ENCODE measurements at regions not wholly inside any gene's neighbourhood (a gene's known extent, or its start where the extent isn't known, plus 50 kb on each side); places are given as distances from the start of the nearest gene placed in this dataset.

GRCh38 chrX:124940531-124940930 lies 379.1 kb upstream of the TEX13C start:
- no peak overlapping the region for H3K9ac ChIP-seq (ENCODE audit: low read length)
- no peaks in the 10 kb centered on the region for H3K79me2 ChIP-seq (ENCODE audit: low read length)
- H3K4me2 ChIP-seq (ENCODE audit: low read depth, low read length, poor library complexity, severe bottlenecking): no peak overlapping the region
- no peaks in the 10 kb centered on the region for H4K20me1 ChIP-seq (ENCODE audit: insufficient read depth, low read depth, low read length)
- no peak overlapping the region for H3K27ac ChIP-seq (ENCODE audit: low read length)
- H3K4me3 ChIP-seq (ENCODE audit: low read length): no peak overlapping the region
- H3K9me2 ChIP-seq (replicated peaks; ENCODE audit: insufficient read depth, low read length): no peaks in the 10 kb centered on the region
- H3K36me3 ChIP-seq (ENCODE audit: insufficient read depth, low read length): no peaks in the 10 kb centered on the region
- no peak overlapping the region for H2AFZ ChIP-seq (ENCODE audit: low read length)
- no peak for DNase-seq
- H3K27me3 ChIP-seq (ENCODE audit: low read length): no peaks in the 10 kb centered on the region
- H3K4me1 ChIP-seq (ENCODE audit: low read length): no peaks in the 10 kb centered on the region
- no peaks in the 10 kb centered on the region for H3K9me3 ChIP-seq (ENCODE audit: low read length)

- Histone ChIP-seq H3K9me2 (replicated peaks; ENCODE audit: insufficient read depth, low read length) (no peaks in the 10 kb centered on the region), H3K27ac (ENCODE audit: low read length) (no peak overlapping the region), H3K4me2 (ENCODE audit: low read depth, low read length, poor library complexity, severe bottlenecking) (no peak overlapping the region), H2AFZ (ENCODE audit: low read length) (no peak overlapping the region), H3K79me2 (ENCODE audit: low read length) (no peaks in the 10 kb centered on the region), H4K20me1 (ENCODE audit: insufficient read depth, low read depth, low read length) (no peaks in the 10 kb centered on the region), H3K4me3 (ENCODE audit: low read length) (no peak overlapping the region), H3K4me1 (ENCODE audit: low read length) (no peaks in the 10 kb centered on the region), H3K9me3 (ENCODE audit: low read length) (no peaks in the 10 kb centered on the region), H3K9ac (ENCODE audit: low read length) (no peak overlapping the region), H3K36me3 (ENCODE audit: insufficient read depth, low read length) (no peaks in the 10 kb centered on the region), H3K27me3 (ENCODE audit: low read length) (no peaks in the 10 kb centered on the region)
- no peak for DNase-seq
These were observed 365.3 kb upstream of the TEX13C start for GRCh38 chrX:124954402-124954801.

- Histone ChIP-seq H3K4me1 (ENCODE audit: low read length) (no peaks in the 10 kb centered on the region), H3K27me3 (ENCODE audit: low read length) (no peaks in the 10 kb centered on the region), H3K79me2 (ENCODE audit: low read length) (no peaks in the 10 kb centered on the region), H3K4me3 (ENCODE audit: low read length) (no peak overlapping the region), H3K9me2 (replicated peaks; ENCODE audit: insufficient read depth, low read length) (no peaks in the 10 kb centered on the region), H3K4me2 (ENCODE audit: low read depth, low read length, poor library complexity, severe bottlenecking) (no peak overlapping the region), H3K9ac (ENCODE audit: low read length) (no peak overlapping the region), H3K9me3 (ENCODE audit: low read length) (no peaks in the 10 kb centered on the region), H2AFZ (ENCODE audit: low read length) (no peak overlapping the region), H3K27ac (ENCODE audit: low read length) (no peak overlapping the region), H3K36me3 (ENCODE audit: insufficient read depth, low read length) (no peaks in the 10 kb centered on the region), H4K20me1 (ENCODE audit: insufficient read depth, low read depth, low read length) (no peaks in the 10 kb centered on the region)
- DNase-seq: no peak
These were observed 359.2 kb upstream of the TEX13C start for GRCh38 chrX:124960454-124960853.

GRCh38 chrX:124963717-124964116 lies 356.0 kb upstream of the TEX13C start, which contains the start of gene TENM1:
Gene TENM1 (minus strand): TSS chrX:124963817.
- H3K27me3 ChIP-seq (ENCODE audit: low read length): no peaks in the 10 kb centered on the region

GRCh38 chrX:124975456-124975855 lies 344.2 kb upstream of the TEX13C start:
- Histone ChIP-seq H2AFZ (ENCODE audit: low read length) (no peak overlapping the region), H3K36me3 (ENCODE audit: insufficient read depth, low read length) (no peaks in the 10 kb centered on the region), H3K9ac (ENCODE audit: low read length) (no peak overlapping the region), H4K20me1 (ENCODE audit: insufficient read depth, low read depth, low read length) (no peaks in the 10 kb centered on the region), H3K9me2 (replicated peaks; ENCODE audit: insufficient read depth, low read length) (no peaks in the 10 kb centered on the region), H3K79me2 (ENCODE audit: low read length) (no peaks in the 10 kb centered on the region), H3K27ac (ENCODE audit: low read length) (no peak overlapping the region), H3K4me3 (ENCODE audit: low read length) (no peak overlapping the region), H3K27me3 (ENCODE audit: low read length) (no peaks in the 10 kb centered on the region), H3K9me3 (ENCODE audit: low read length) (no peaks in the 10 kb centered on the region), H3K4me1 (ENCODE audit: low read length) (no peaks in the 10 kb centered on the region), H3K4me2 (ENCODE audit: low read depth, low read length, poor library complexity, severe bottlenecking) (no peak overlapping the region)
- DNase-seq: no peak

More at GRCh38 chrX:124963717-124964116, 356.0 kb upstream of the TEX13C start, which contains the start of gene TENM1:
- Histone ChIP-seq H3K36me3 (ENCODE audit: insufficient read depth, low read length) (no peaks in the 10 kb centered on the region), H3K9ac (ENCODE audit: low read length) (no peak within 1 kb of the TSS), H4K20me1 (ENCODE audit: insufficient read depth, low read depth, low read length) (no peaks in the 10 kb centered on the region), H3K9me2 (replicated peaks; ENCODE audit: insufficient read depth, low read length) (no peaks in the 10 kb centered on the region), H3K4me3 (ENCODE audit: low read length) (no peak within 1 kb of the TSS), H3K27ac (ENCODE audit: low read length) (no peak within 1 kb of the TSS), H3K4me2 (ENCODE audit: low read depth, low read length, poor library complexity, severe bottlenecking) (no peak within 1 kb of the TSS), H3K4me1 (ENCODE audit: low read length) (no peaks in the 10 kb centered on the region), H3K9me3 (ENCODE audit: low read length) (no peaks in the 10 kb centered on the region; the same call in 1 of the 2 replicates), H3K79me2 (ENCODE audit: low read length) (no peaks in the 10 kb centered on the region), H2AFZ (ENCODE audit: low read length) (no peak within 1 kb of the TSS)
- no peak for DNase-seq

- Histone ChIP-seq H3K36me3 (ENCODE audit: insufficient read depth, low read length) (no peaks in the 10 kb centered on the region), H3K27me3 (ENCODE audit: low read length) (no peaks in the 10 kb centered on the region), H3K9me3 (ENCODE audit: low read length) (no peaks in the 10 kb centered on the region), H4K20me1 (ENCODE audit: insufficient read depth, low read depth, low read length) (no peaks in the 10 kb centered on the region), H3K4me3 (ENCODE audit: low read length) (no peak overlapping the region), H3K4me2 (ENCODE audit: low read depth, low read length, poor library complexity, severe bottlenecking) (no peak overlapping the region), H2AFZ (ENCODE audit: low read length) (no peak overlapping the region), H3K79me2 (ENCODE audit: low read length) (no peaks in the 10 kb centered on the region), H3K27ac (ENCODE audit: low read length) (no peak overlapping the region), H3K9ac (ENCODE audit: low read length) (no peak overlapping the region), H3K4me1 (ENCODE audit: low read length) (no peaks in the 10 kb centered on the region), H3K9me2 (replicated peaks; ENCODE audit: insufficient read depth, low read length) (no peaks in the 10 kb centered on the region)
- no peak for DNase-seq
These were observed 338.3 kb upstream of the TEX13C start for GRCh38 chrX:124981420-124981819.

- Histone ChIP-seq H3K9me3 (ENCODE audit: low read length) (no peaks in the 10 kb centered on the region), H3K27ac (ENCODE audit: low read length) (no peak overlapping the region), H3K4me2 (ENCODE audit: low read depth, low read length, poor library complexity, severe bottlenecking) (no peak overlapping the region), H3K9ac (ENCODE audit: low read length) (no peak overlapping the region), H3K4me3 (ENCODE audit: low read length) (no peak overlapping the region), H3K79me2 (ENCODE audit: low read length) (no peaks in the 10 kb centered on the region), H3K27me3 (ENCODE audit: low read length) (no peaks in the 10 kb centered on the region), H4K20me1 (ENCODE audit: insufficient read depth, low read depth, low read length) (no peaks in the 10 kb centered on the region), H2AFZ (ENCODE audit: low read length) (no peak overlapping the region), H3K4me1 (ENCODE audit: low read length) (no peaks in the 10 kb centered on the region), H3K36me3 (ENCODE audit: insufficient read depth, low read length) (no peaks in the 10 kb centered on the region), H3K9me2 (replicated peaks; ENCODE audit: insufficient read depth, low read length) (no peaks in the 10 kb centered on the region)
- DNase-seq: no peak
These were observed 335.4 kb upstream of the TEX13C start for GRCh38 chrX:124984140-124984813.

GRCh38 chrX:124986284-124986683 lies 333.4 kb upstream of the TEX13C start:
- Histone ChIP-seq H3K79me2 (ENCODE audit: low read length) (no peaks in the 10 kb centered on the region), H3K9me2 (replicated peaks; ENCODE audit: insufficient read depth, low read length) (no peaks in the 10 kb centered on the region), H3K36me3 (ENCODE audit: insufficient read depth, low read length) (no peaks in the 10 kb centered on the region), H3K27me3 (ENCODE audit: low read length) (no peaks in the 10 kb centered on the region), H4K20me1 (ENCODE audit: insufficient read depth, low read depth, low read length) (no peaks in the 10 kb centered on the region), H3K4me1 (ENCODE audit: low read length) (no peaks in the 10 kb centered on the region), H3K9ac (ENCODE audit: low read length) (no peak overlapping the region), H3K9me3 (ENCODE audit: low read length) (no peaks in the 10 kb centered on the region), H3K27ac (ENCODE audit: low read length) (no peak overlapping the region), H3K4me2 (ENCODE audit: low read depth, low read length, poor library complexity, severe bottlenecking) (no peak overlapping the region), H3K4me3 (ENCODE audit: low read length) (no peak overlapping the region), H2AFZ (ENCODE audit: low read length) (no peak overlapping the region)
- no peak for DNase-seq
